MM.1S (cell line): ENCODE measurements at regions not wholly inside any gene's neighbourhood (a gene's known extent, or its start where the extent isn't known, plus 50 kb on each side); places are given as distances from the start of the nearest gene placed in this dataset.

Experiments
- CTCF ChIP-seq: fragments of 300-600 bp; sonication (generic); IDR thresholded peaks from 2 replicates; pipeline ENCODE4 v1.5.1; 2016; ENCODE audit warnings: antibody characterized with exemption, low read length, mixed read lengths
- EZH2phosphoT487 ChIP-seq: fragments of 300-600 bp; sonication (generic); IDR thresholded peaks from 2 replicates; pipeline ENCODE4 v1.6.1; 2018; ENCODE audit warnings: antibody characterized with exemption, low read length

- TF ChIP-seq CTCF (no peak), EZH2phosphoT487 (no peak)
Measured at GRCh38 chr11:116512841-116513240, 259.9 kb downstream of the BUD13 start.
